ENCODE measurements at regions not wholly inside any gene's neighbourhood (a gene's known extent, or its start where the extent isn't known, plus 50 kb on each side); places are given as distances from the start of the nearest gene placed in this dataset.
"Not testable (repeated sequence)": the region's sequence is repeated elsewhere in the genome, so short reads cannot be mapped to it uniquely, and the experiment has no call there.

GRCh38 chr14:66017927-66018326, 468.2 kb upstream of the CCDC196 start:
- Histone ChIP-seq H3K4me3 (replicated peaks in 1 of 3) (no peak overlapping the region), H3K4me1 (peaks cover 11 to 17% of the 10 kb centered on the region in 2 donors), H3K27me3 (no peaks in the 10 kb centered on the region), H3K9me3 (no peaks in the 10 kb centered on the region), H3K36me3 (no peaks in the 10 kb centered on the region), H3K27ac (no peak overlapping the region)
- intact Hi-C loops (cut with DNase I): no loop called here
- no peak for DNase-seq
- no peak for TF ChIP-seq POLR2A (IDR thresholded peaks at IDR 0.05)
- TF ChIP-seq CTCF (IDR thresholded peaks at IDR 0.05): no peak
- WGBS, 2 donors: 91 to 92% methylated on average over 1 of the region's 1 CpG

GRCh38 chr14:66022526-66022925, 463.6 kb upstream of the CCDC196 start:
- no peak for TF ChIP-seq POLR2A (IDR thresholded peaks at IDR 0.05)
- no peak for TF ChIP-seq CTCF (IDR thresholded peaks at IDR 0.05)
- Histone ChIP-seq H3K36me3 (no peaks in the 10 kb centered on the region), H3K4me1 (no peaks in the 10 kb centered on the region), H3K9me3 (no peaks in the 10 kb centered on the region), H3K4me3 (replicated peaks in 1 of 3) (no peak overlapping the region), H3K27ac (no peak overlapping the region), H3K27me3 (no peaks in the 10 kb centered on the region)
- DNase-seq: no peak
- WGBS, 2 donors: 89 to 92% methylated on average over 8 of the region's 8 CpGs
- intact Hi-C loops (cut with DNase I): no loop called here

DNA sequence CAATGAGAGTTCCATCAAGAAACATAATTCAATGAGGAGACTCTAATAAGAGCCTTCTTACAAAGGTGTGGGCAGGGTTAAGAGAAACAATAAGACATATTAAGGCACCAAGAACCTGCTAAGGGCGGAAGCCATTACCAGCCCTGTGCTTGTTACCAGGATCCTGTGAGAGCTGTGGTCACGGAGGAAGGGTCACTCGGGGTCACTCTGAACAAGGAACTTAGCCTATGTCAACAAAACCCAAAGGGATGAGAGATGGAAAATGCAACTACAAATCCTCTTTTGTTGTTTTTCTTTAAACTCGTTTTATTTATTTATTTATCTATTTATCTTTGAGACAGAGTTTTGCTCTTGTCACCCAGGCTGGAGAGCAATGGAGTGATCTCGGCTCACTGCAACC, 460.4 kb upstream of the CCDC196 start:
- DNase-seq: no peak
- Histone ChIP-seq H3K4me3 (replicated peaks in 1 of 3) (no peak overlapping the region), H3K27ac (no peak overlapping the region), H3K36me3 (no peaks in the 10 kb centered on the region), H3K4me1 (no peaks in the 10 kb centered on the region), H3K27me3 (no peaks in the 10 kb centered on the region), H3K9me3 (no peaks in the 10 kb centered on the region)
- intact Hi-C loops (cut with DNase I): no loop called here
- WGBS, 2 donors: 64 to 68% methylated on average over 5 of the region's 5 CpGs
- TF ChIP-seq POLR2A (IDR thresholded peaks at IDR 0.05) (no peak), CTCF (IDR thresholded peaks at IDR 0.05) (no peak)

DNA sequence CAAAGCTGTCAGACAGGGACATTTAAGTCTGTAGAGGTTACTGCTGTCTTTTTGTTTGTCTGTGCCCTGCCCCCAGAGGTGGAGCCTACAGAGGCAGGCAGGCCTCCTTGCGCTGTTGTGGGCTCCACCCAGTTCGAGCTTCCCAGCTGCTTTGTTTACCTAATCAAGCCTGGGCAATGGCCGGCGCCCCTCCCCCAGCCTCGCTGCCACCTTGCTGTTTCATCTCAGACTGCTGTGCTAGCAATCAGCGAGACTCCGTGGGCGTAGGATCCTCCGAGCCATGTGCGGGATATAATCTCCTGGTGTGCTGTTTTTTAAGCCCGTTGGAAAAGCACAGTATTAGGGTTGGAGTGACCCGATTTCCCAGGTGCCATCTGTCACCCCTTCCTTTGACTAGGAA, 454.2 kb upstream of the CCDC196 start:
- H3K36me3 ChIP-seq; intact Hi-C loops (cut with DNase I); H3K4me3 ChIP-seq (replicated peaks in 1 of 3); H3K9me3 ChIP-seq; H3K27ac ChIP-seq; H3K27me3 ChIP-seq; DNase-seq; H3K4me1 ChIP-seq: not testable (repeated sequence)
- WGBS, 2 donors: 91 to 93% methylated on average over 12 of the region's 12 CpGs

- TF ChIP-seq POLR2A (IDR thresholded peaks at IDR 0.05) (no peak), CTCF (IDR thresholded peaks at IDR 0.05) (no peak)
Measured at GRCh38 chr14:66032800-66033199, 453.4 kb upstream of the CCDC196 start.

DNA sequence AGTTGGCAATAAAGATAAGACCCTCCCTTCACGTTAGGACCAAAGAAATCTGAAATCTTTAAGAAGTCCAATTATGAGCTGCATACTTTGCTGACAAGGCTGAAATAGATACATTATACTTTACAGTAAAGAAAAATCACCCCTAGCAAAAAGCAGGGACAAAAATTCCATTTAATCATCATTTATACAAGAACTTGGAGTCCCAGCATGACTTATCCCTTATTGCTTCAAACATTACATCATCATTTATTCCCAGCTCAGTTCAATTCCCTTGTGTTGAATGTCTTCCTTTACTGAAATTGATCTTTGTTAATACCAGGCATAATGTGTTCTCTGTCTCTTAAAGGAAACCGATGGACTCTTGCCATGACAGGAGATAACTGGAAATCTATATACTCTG, 449.6 kb upstream of the CCDC196 start:
- no peaks in the 10 kb centered on the region for H3K27me3 ChIP-seq
- H3K9me3 ChIP-seq: no peaks in the 10 kb centered on the region
- intact Hi-C loops (cut with DNase I): no loop called here
- no peak overlapping the region for H3K27ac ChIP-seq
- H3K4me1 ChIP-seq: no peaks in the 10 kb centered on the region
- TF ChIP-seq POLR2A (IDR thresholded peaks at IDR 0.05): no peak
- TF ChIP-seq CTCF (IDR thresholded peaks at IDR 0.05): no peak
- H3K4me3 ChIP-seq (replicated peaks in 1 of 3): no peak overlapping the region
- no peaks in the 10 kb centered on the region for H3K36me3 ChIP-seq
- 71 to 82% methylated on average over 2 of the region's 2 CpGs for WGBS, 2 donors
- DNase-seq: no peak

More at GRCh38 chr14:66032800-66033199, 453.4 kb upstream of the CCDC196 start:
- intact Hi-C loops (cut with DNase I): no loop called here
- H3K27me3 ChIP-seq: no peaks in the 10 kb centered on the region
- no peaks in the 10 kb centered on the region for H3K4me1 ChIP-seq
- H3K4me3 ChIP-seq (replicated peaks in 1 of 3): no peak overlapping the region
- H3K9me3 ChIP-seq: no peaks in the 10 kb centered on the region
- WGBS, 2 donors: 93 to 96% methylated on average over 5 of the region's 5 CpGs
- DNase-seq: no peak
- no peaks in the 10 kb centered on the region for H3K36me3 ChIP-seq
- H3K27ac ChIP-seq: no peak overlapping the region

All from thyroid gland (tissue), 4 donors.